ENCODE measurements at regions not wholly inside any gene's neighbourhood (a gene's known extent, or its start where the extent isn't known, plus 50 kb on each side); places are given as distances from the start of the nearest gene placed in this dataset.
A peak's percentile ranks its signal among the peaks of the same experiment; 100 is the strongest.

- DNase-seq (ENCODE audit: low spot score): peak; percentile 59
Observed at GRCh38 chr5:125559296-125559695, 812.9 kb upstream of the ZNF608 start.

DNA sequence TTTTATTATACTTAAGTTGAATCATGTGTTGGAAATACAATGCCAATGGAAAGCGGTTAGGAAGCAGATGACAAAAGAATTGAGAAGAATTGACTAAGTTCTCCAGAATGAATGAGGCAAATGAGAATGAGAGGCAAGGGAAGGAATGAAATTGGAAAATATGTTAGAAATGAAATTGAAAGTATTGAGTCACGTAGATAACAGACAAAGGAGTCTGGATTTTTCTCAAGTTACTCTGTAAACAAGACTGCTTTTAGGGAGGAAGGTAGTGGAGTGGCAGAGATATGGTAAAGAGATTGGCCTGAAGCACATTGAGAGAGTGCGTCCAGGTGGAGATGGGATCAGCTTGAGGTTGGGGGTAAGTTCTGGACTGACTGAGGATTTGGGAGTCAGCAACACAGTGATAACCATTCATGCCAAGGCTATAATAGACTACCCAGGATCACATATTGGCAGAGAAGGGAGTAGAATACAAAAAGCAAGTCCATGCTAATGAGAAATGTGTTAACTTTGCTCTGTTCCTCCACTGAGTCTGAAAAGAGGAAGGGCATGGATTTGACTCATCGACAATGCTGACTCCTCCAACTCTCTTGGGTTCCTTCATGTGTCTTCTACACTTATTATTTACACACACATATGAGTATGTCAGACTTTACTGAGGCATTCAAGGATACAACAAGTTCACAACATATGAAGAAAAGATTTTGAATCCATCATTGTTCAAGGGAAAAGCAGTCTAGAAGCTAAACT, 814.2 kb upstream of the ZNF608 start:
- no peak for DNase-seq (ENCODE audit: low spot score)

GRCh38 chr5:125564317-125564975, 818.0 kb upstream of the ZNF608 start:
- DNase-seq (ENCODE audit: low spot score): no peak

- no peak for DNase-seq (ENCODE audit: low spot score)
Observed at GRCh38 chr5:125574491-125575044, 828.1 kb upstream of the ZNF608 start.

DNA sequence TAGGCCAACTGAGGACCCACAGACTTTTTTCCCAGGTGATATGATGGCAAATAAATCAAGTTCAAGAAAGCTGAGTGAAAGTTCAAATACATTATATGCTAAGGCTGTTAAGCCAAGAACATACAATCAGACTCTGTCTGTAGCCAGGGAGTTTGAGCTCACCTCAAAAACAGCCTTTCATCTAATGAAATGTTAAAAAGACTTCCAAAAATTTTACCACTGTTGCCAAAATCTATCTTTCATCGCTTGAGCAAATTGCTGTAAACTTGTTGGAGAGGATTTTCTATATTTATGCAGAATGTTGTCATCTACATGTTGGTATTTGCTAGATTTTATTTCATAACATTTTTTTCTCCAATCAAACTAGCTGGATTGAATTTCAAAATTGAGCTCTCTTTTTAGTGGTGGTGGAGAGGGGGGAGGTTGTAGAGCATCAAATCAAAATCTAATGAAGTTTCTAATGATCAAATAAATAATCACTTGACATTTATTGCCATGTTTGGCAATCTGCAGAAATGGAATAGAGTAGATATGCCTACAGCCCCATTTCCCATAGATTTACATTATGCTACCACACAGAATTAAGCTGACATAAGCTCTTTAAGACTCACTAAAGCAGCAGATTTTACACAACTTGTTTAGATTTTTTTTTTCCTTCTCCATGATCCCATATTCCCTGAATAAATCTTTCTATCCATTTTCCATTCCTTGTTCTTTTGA, 828.9 kb upstream of the ZNF608 start:
- DNase-seq (ENCODE audit: low spot score): no peak

DNA sequence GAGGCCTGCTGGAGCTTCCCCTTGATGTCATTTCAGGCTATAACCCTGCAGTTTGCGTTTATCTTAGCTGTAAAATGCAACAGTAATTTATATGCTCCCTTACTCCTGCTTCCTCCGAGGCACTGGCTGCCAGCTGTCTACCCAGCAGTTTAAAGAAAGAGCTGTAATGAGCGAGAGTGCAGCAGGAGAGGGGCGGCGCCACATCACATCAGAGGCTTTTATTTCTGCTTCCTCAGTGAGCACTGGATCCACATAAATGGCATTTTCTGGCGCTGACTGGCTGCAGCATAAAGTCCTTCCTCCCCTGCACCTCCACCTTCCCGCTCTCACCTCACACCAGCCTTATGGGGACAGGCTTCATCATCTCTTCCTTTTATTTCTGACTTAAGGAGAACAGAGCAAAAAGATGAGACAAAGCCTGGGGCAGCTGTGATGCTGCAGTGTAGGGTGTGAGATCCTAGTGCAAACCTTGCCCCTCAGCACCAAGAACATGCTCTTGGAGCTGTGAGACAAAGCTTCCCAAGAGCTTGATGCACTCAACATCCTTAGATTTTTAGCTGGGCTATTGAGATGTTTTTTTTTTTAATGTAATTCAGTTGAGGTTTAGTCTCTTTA, 829.6 kb upstream of the ZNF608 start:
- no peak for DNase-seq (ENCODE audit: low spot score)

- no peak for DNase-seq (ENCODE audit: low spot score)
Observed at GRCh38 chr5:125576822-125577221, 830.4 kb upstream of the ZNF608 start.

GRCh38 chr5:125578551-125578950, 832.1 kb upstream of the ZNF608 start:
- no peak for DNase-seq (ENCODE audit: low spot score)

GRCh38 chr5:125579182-125579581, 832.7 kb upstream of the ZNF608 start:
- DNase-seq (ENCODE audit: low spot score): no peak

GRCh38 chr5:125581311-125581710, 834.9 kb upstream of the ZNF608 start:
- DNase-seq (ENCODE audit: low spot score): no peak

GRCh38 chr5:125582352-125582751, 835.9 kb upstream of the ZNF608 start:
- no peak for DNase-seq (ENCODE audit: low spot score)

GRCh38 chr5:125583321-125584139, 837.1 kb upstream of the ZNF608 start:
- no peak for DNase-seq (ENCODE audit: low spot score)

DNA sequence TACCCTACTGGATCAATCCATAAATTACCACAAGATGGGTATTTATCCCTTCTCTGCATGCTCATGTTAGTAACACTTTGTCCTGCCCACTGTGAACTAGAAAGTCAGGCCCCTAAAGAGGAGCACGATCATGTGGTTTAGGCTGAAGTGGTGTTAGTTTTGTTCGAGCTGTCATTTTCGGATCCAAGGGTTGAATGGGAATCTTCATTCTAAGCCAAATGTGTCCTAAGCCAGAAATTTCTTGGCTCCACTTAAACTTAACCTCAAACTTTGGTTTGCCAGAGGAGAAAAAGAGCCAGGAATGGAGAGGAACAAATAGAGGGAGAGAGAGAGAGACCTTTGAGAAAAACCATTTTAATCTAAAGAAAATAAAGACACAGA, 837.7 kb upstream of the ZNF608 start:
- no peak for DNase-seq (ENCODE audit: low spot score)

DNA sequence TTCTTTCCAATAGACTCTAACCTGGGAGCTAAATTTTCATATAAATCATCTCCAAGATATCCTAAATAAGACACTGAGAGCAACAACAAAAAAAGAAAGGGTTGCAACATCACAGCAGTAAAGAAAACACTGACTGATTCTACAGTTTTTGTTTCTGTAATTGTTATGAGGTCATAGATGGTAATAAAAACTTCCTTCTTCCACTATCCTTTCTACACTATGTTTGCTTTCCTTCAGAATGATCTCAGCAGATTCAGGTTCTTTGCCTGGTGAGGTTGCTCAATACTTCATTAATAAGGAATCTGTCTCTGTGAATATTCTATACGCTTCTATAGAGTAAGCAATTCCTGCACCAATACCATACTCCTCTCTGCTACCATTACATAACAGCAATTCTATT, 835.6 kb upstream of the GRAMD2B start:
- DNase-seq (ENCODE audit: low spot score): no peak

GRCh38 chr5:125592856-125593255, 830.4 kb upstream of the GRAMD2B start:
- DNase-seq (ENCODE audit: low spot score): no peak

- peak; percentile 28 for DNase-seq (ENCODE audit: low spot score)
Observed at GRCh38 chr5:125595095-125595494, 828.1 kb upstream of the GRAMD2B start.

GRCh38 chr5:125595845-125596244, 827.4 kb upstream of the GRAMD2B start:
- no peak for DNase-seq (ENCODE audit: low spot score)

DNA sequence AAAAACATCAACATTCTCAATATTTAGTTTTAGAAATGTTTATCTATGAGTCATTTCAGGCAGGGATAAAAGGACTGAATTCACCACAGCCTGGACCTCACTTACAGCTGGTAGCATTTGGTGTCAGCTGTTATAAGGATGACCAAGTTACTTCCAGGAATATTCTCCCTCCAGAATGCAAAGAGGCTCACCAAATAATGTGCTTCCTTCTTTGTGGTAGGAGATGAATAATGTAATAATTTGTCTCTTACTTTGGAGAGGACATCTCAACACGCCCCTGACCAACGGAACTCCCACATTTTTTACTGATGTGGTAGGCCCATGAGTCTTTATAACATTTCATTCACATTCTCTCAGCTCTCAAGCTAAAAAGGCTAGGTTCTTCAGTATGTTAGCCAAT, 825.9 kb upstream of the GRAMD2B start:
- DNase-seq (ENCODE audit: low spot score): peak; percentile 39

GRCh38 chr5:125600559-125600958, 822.6 kb upstream of the GRAMD2B start:
- DNase-seq (ENCODE audit: low spot score): no peak

GRCh38 chr5:125602184-125602583, 821.0 kb upstream of the GRAMD2B start:
- DNase-seq (ENCODE audit: low spot score): no peak

DNA sequence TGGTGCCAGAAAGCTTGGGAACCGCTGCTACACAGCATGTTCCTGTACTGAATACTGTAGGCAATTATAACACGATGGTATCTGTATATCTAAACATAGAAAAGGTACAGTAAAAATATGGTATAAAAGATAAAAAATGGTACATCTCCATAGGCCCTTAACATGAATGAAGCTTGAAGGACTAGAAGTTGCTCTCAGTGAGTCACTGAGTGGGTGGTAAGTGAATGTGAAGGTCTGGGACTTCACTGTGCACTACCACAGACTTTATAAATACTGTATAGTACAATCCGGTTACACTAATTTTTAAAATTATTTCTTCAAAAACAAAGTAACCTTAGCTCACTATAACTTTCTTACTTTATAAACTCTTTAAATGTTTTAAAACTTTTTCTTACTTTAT, 819.9 kb upstream of the GRAMD2B start:
- DNase-seq (ENCODE audit: low spot score): no peak

DNA sequence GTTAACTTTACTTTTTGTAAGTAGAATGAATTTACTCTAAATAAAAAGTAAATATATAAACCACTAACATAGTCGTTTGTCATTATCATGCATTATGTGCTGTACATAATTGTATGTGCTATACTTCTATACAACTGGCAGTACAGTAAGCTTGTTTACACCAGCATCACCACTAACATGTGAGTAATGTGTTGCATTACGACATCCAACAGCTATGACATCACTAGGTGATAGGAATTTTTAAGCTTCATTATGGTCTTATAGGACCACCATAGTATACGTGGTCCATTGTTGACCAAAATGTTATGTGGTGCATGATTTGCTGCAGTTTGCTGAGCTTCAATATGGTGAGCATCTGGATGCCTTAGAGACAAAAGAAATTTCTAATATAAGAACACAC, 819.1 kb upstream of the GRAMD2B start:
- DNase-seq (ENCODE audit: low spot score): no peak
